GM21447 (cell line): ENCODE measurements at regions not wholly inside any gene's neighbourhood (a gene's known extent, or its start where the extent isn't known, plus 50 kb on each side); places are given as distances from the start of the nearest gene placed in this dataset.
"Not testable (repeated sequence)": the region's sequence is repeated elsewhere in the genome, so short reads cannot be mapped to it uniquely, and the experiment has no call there.

Experiments used
- ATAC-seq: cut with Tn5 transposase; IDR thresholded peaks from one replicate; pipeline ENCODE4 v1.9.1; 2021; ENCODE audit not compliant: unreplicated experiment

GRCh38 chr7:52616552-52616951, 418.9 kb upstream of the POM121L12 start:
- no peak for ATAC-seq

GRCh38 chr7:52615021-52615695, 420.3 kb upstream of the POM121L12 start:
- ATAC-seq: no peak

GRCh38 chr7:52609511-52609910, 425.9 kb upstream of the POM121L12 start:
- ATAC-seq: no peak

- ATAC-seq: no peak
These were observed 442.7 kb upstream of the POM121L12 start for GRCh38 chr7:52592698-52593097.

- no peak for ATAC-seq
These were observed 448.7 kb upstream of the POM121L12 start for GRCh38 chr7:52586704-52587103.

- no peak for ATAC-seq
These were observed 451.4 kb upstream of the POM121L12 start for GRCh38 chr7:52584041-52584440.

- ATAC-seq: not testable (repeated sequence)
These were observed 462.3 kb upstream of the POM121L12 start for GRCh38 chr7:52573141-52573540.

- ATAC-seq: no peak
These were observed 464.4 kb upstream of the POM121L12 start for GRCh38 chr7:52571026-52571425.

- ATAC-seq: no peak
These were observed 466.3 kb upstream of the POM121L12 start for GRCh38 chr7:52569151-52569550.

- no peak for ATAC-seq
These were observed 469.5 kb upstream of the POM121L12 start for GRCh38 chr7:52565974-52566373.

- ATAC-seq: no peak
These were observed 479.6 kb upstream of the POM121L12 start for GRCh38 chr7:52555805-52556204.

- ATAC-seq: no peak
These were observed 488.0 kb upstream of the POM121L12 start for GRCh38 chr7:52547308-52547910.

- ATAC-seq: not testable (repeated sequence)
These were observed 494.2 kb upstream of the POM121L12 start for GRCh38 chr7:52541198-52541765.

GRCh38 chr7:52540041-52540440, 495.4 kb upstream of the POM121L12 start:
- ATAC-seq: no peak

GRCh38 chr7:52539414-52539813, 496.0 kb upstream of the POM121L12 start:
- no peak for ATAC-seq

GRCh38 chr7:52537051-52537450, 498.4 kb upstream of the POM121L12 start:
- ATAC-seq: no peak

GRCh38 chr7:52525772-52526341, 509.6 kb upstream of the POM121L12 start:
- no peak for ATAC-seq

- no peak for ATAC-seq
These were observed 516.6 kb upstream of the POM121L12 start for GRCh38 chr7:52518869-52519268.

- ATAC-seq: no peak
These were observed 522.8 kb upstream of the POM121L12 start for GRCh38 chr7:52512656-52513055.

- ATAC-seq: no peak
These were observed 527.7 kb upstream of the POM121L12 start for GRCh38 chr7:52507546-52508255.

GRCh38 chr7:52506325-52506724, 529.1 kb upstream of the POM121L12 start:
- no peak for ATAC-seq

- no peak for ATAC-seq
These were observed 530.9 kb upstream of the POM121L12 start for GRCh38 chr7:52504561-52504960.
